ENCODE measurements at regions not wholly inside any gene's neighbourhood (a gene's known extent, or its start where the extent isn't known, plus 50 kb on each side); places are given as distances from the start of the nearest gene placed in this dataset.
A peak's percentile ranks its signal among the peaks of the same experiment; 100 is the strongest.
"Not testable (repeated sequence)": the region's sequence is repeated elsewhere in the genome, so short reads cannot be mapped to it uniquely, and the experiment has no call there.

GRCh38 chr11:96447208-96448110, 57.6 kb downstream of the JRKL start:
- no peak for DNase-seq

GRCh38 chr11:96448225-96448624, 58.4 kb downstream of the JRKL start:
- no peak for DNase-seq

- DNase-seq = no peak
These were observed 66.3 kb downstream of the JRKL start for GRCh38 chr11:96456111-96456510.

GRCh38 chr11:96459751-96460150, 69.9 kb downstream of the JRKL start:
- DNase-seq = no peak

GRCh38 chr11:96461871-96462270, 72.1 kb downstream of the JRKL start:
- no peak for DNase-seq

GRCh38 chr11:96464700-96465307, 75.0 kb downstream of the JRKL start:
- peak; percentile 80 to 85 for DNase-seq

GRCh38 chr11:96465512-96465911, 75.7 kb downstream of the JRKL start:
- no peak for DNase-seq

- DNase-seq = no peak
These were observed 76.8 kb downstream of the JRKL start for GRCh38 chr11:96466607-96467006.

GRCh38 chr11:96469776-96470175, 80.0 kb downstream of the JRKL start:
- no peak for DNase-seq

- DNase-seq = no peak
These were observed 80.7 kb downstream of the JRKL start for GRCh38 chr11:96470521-96470920.

- DNase-seq = no peak
These were observed 82.3 kb downstream of the JRKL start for GRCh38 chr11:96472085-96472484.

GRCh38 chr11:96474263-96474662, 84.5 kb downstream of the JRKL start:
- no peak for DNase-seq

- no peak for DNase-seq
These were observed 91.4 kb downstream of the JRKL start for GRCh38 chr11:96481204-96481603.

- DNase-seq = no peak
These were observed 92.0 kb downstream of the JRKL start for GRCh38 chr11:96481771-96482170.

- DNase-seq = no peak
These were observed 92.4 kb downstream of the JRKL start for GRCh38 chr11:96482193-96482592.

GRCh38 chr11:96483374-96483955, 93.7 kb downstream of the JRKL start:
- no peak for DNase-seq

GRCh38 chr11:96484361-96484760, 94.5 kb downstream of the JRKL start:
- DNase-seq = no peak

GRCh38 chr11:96486890-96487611, 97.2 kb downstream of the JRKL start:
- DNase-seq = no peak

- DNase-seq = not testable (repeated sequence)
These were observed 99.1 kb downstream of the JRKL start for GRCh38 chr11:96488911-96489310.

GRCh38 chr11:96500440-96500839, 110.6 kb downstream of the JRKL start:
- DNase-seq = no peak

- no peak for DNase-seq
These were observed 116.2 kb downstream of the JRKL start for GRCh38 chr11:96506041-96506440.

GRCh38 chr11:96506953-96507354, 117.1 kb downstream of the JRKL start:
- no peak for DNase-seq

GRCh38 chr11:96508861-96509260, 119.0 kb downstream of the JRKL start:
- no peak for DNase-seq
